SK-N-SH treated with all-trans-retinoic acid at 6 μM for 48 hours (cell line): ENCODE measurements at regions not wholly inside any gene's neighbourhood (a gene's known extent, or its start where the extent isn't known, plus 50 kb on each side); places are given as distances from the start of the nearest gene placed in this dataset.

Experiments used
- ATAC-seq: fragments of 200-7000 bp; cut with Tn5 transposase; 3 replicates; pipeline ENCODE4 v1.9.1; 2020; ENCODE audit warnings: mild to moderate bottlenecking, moderate library complexity
- ARNTL ChIP-seq: fragments of 450-650 bp; formaldehyde crosslinking; IDR thresholded peaks from 2 replicates; pipeline ENCODE4 v1.5.0; 2020; ENCODE audit warnings: low read depth, mild to moderate bottlenecking, moderate library complexity, borderline replicate concordance
- BACH2 ChIP-seq: fragments of 250-450 bp; sonication (Bioruptor Pico); IDR thresholded peaks from 2 replicates; pipeline ENCODE4 v1.9.0; 2021; ENCODE audit warnings: mild to moderate bottlenecking, borderline replicate concordance
- CSDC2 ChIP-seq: fragments of 250-450 bp; sonication (Bioruptor Pico); IDR thresholded peaks from 2 replicates; pipeline ENCODE4 v1.5.0; 2020; ENCODE audit warnings: mild to moderate bottlenecking, moderate library complexity
- ESRRG ChIP-seq: fragments of 250-450 bp; sonication (Bioruptor Pico); IDR thresholded peaks from 2 replicates; pipeline ENCODE4 v1.6.1; 2021; ENCODE audit warnings: mild to moderate bottlenecking
- GLIS3 ChIP-seq: fragments of 250-450 bp; sonication (Bioruptor Pico); IDR thresholded peaks from 2 replicates; pipeline ENCODE4 v1.5.0; 2020; ENCODE audit warnings: mild to moderate bottlenecking, moderate library complexity
- ISL1 ChIP-seq: fragments of 250-450 bp; sonication (Bioruptor Pico); IDR thresholded peaks from 2 replicates; pipeline ENCODE4 v2.1.2; 2022; ENCODE audit warnings: mild to moderate bottlenecking, moderate library complexity
- OSR1 ChIP-seq: fragments of 250-450 bp; sonication (Bioruptor Pico); IDR thresholded peaks from 2 replicates; pipeline ENCODE4 v1.8.0; 2022; ENCODE audit warnings: moderate library complexity, mild to moderate bottlenecking, inconsistent platforms
- PPARA ChIP-seq: fragments of 250-450 bp; sonication (Bioruptor Pico); IDR thresholded peaks from 2 replicates; pipeline ENCODE4 v1.5.0; 2020; ENCODE audit warnings: mild to moderate bottlenecking, borderline replicate concordance
- RARB ChIP-seq: fragments of 250-450 bp; sonication (Bioruptor Pico); IDR thresholded peaks from 2 replicates; pipeline ENCODE4 v1.8.0; 2021; ENCODE audit warnings: mild to moderate bottlenecking, moderate library complexity
- SNAI2 ChIP-seq: fragments of 250-450 bp; sonication (Bioruptor Pico); IDR thresholded peaks from 2 replicates; pipeline ENCODE4 v1.5.0; 2020; ENCODE audit warnings: mild to moderate bottlenecking, moderate library complexity
- TCF4 ChIP-seq: fragments of 250-450 bp; sonication (Bioruptor Pico); IDR thresholded peaks from 2 replicates; pipeline ENCODE4 v1.8.0; 2021; ENCODE audit warnings: mild to moderate bottlenecking, moderate library complexity, borderline replicate concordance
- ZC3H10 ChIP-seq: fragments of 250-450 bp; sonication (Bioruptor Pico); IDR thresholded peaks from 2 replicates; pipeline ENCODE4 v1.5.1; 2021; ENCODE audit warnings: mild to moderate bottlenecking, moderate library complexity
- ZFP3 ChIP-seq: fragments of 250-450 bp; sonication (Bioruptor Pico); IDR thresholded peaks from 2 replicates; pipeline ENCODE4 v1.5.0; 2020; ENCODE audit warnings: mild to moderate bottlenecking, moderate library complexity
- ZFP30 ChIP-seq: fragments of 450-650 bp; formaldehyde crosslinking; IDR thresholded peaks from 2 replicates; pipeline ENCODE4 v1.5.0; 2022; ENCODE audit warnings: mild to moderate bottlenecking, moderate library complexity
- ZNF565 ChIP-seq: fragments of 450-650 bp; formaldehyde crosslinking; conservative IDR thresholded peaks from 2 replicates; pipeline ENCODE4 v1.5.0; 2020; ENCODE audit warnings: low read depth, mild to moderate bottlenecking, moderate library complexity
- ZNF70 ChIP-seq: fragments of 450-650 bp; formaldehyde crosslinking; IDR thresholded peaks from 2 replicates; pipeline ENCODE4 v1.5.0; 2020; ENCODE audit warnings: mild to moderate bottlenecking, moderate library complexity
- ZNF8 ChIP-seq: fragments of 450-650 bp; formaldehyde crosslinking; IDR thresholded peaks from 2 replicates; pipeline ENCODE4 v1.5.0; 2020; ENCODE audit warnings: mild to moderate bottlenecking, moderate library complexity
- TF ChIP-seq, protein P1 (sequence below): fragments of 250-450 bp; sonication (Bioruptor Pico); IDR thresholded peaks from 2 replicates; pipeline ENCODE4 v1.5.1; 2021; ENCODE audit warnings: mild to moderate bottlenecking, moderate library complexity
- TF ChIP-seq, protein P2 (sequence below): fragments of 250-450 bp; sonication (Bioruptor Pico); IDR thresholded peaks from 2 replicates; pipeline ENCODE4 v1.5.1; 2020; ENCODE audit warnings: low read depth, mild to moderate bottlenecking, moderate library complexity
- TF ChIP-seq, protein P3 (sequence below): fragments of 250-450 bp; sonication (Bioruptor Pico); IDR thresholded peaks from 2 replicates; pipeline ENCODE4 v1.5.0; 2020; ENCODE audit warnings: mild to moderate bottlenecking, moderate library complexity
- TF ChIP-seq, protein P4 (sequence below): fragments of 250-450 bp; sonication (Bioruptor Pico); IDR thresholded peaks from 2 replicates; pipeline ENCODE4 v1.8.0; 2021; ENCODE audit warnings: low read depth, mild to moderate bottlenecking, moderate library complexity, borderline replicate concordance
- TF ChIP-seq, protein P5 (sequence below): fragments of 250-450 bp; sonication (Bioruptor Pico); IDR thresholded peaks from 2 replicates; pipeline ENCODE4 v1.8.0; 2020; ENCODE audit warnings: mild to moderate bottlenecking, moderate library complexity, borderline replicate concordance

DNA sequence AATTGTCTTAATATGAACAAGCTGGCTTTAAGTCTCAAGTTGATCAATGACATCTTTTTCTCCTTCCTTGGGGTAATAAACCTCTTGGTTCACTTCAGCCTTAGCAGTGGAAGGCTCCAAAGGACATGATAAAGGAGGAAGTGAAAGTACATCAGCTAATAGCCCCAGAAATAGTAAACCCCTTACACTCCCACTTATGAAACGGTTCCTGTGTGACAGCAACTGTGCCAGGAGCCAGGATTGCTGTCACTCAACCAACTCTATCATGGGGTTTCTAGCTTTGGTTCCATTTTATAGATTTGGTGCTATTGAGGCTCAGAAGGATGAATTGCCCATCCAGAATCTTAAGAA, 216.7 kb downstream of the ABHD5 start:
- TF ChIP-seq ZNF8 (CRISPR knock-in tag) (no peak), ESRRG (CRISPR knock-in tag) (no peak), TCF4 (no peak), ISL1 (CRISPR knock-in tag) (no peak), ARNTL (CRISPR knock-in tag) (no peak), CSDC2 (CRISPR knock-in tag) (no peak), ZNF70 (CRISPR knock-in tag) (no peak), ZFP30 (no peak), BACH2 (no peak), PPARA (CRISPR knock-in tag) (no peak), ZC3H10 (no peak), ZNF565 (CRISPR knock-in tag) (no peak), ZFP3 (CRISPR knock-in tag) (no peak), RARB (CRISPR knock-in tag) (no peak), GLIS3 (CRISPR knock-in tag) (no peak)
- TF ChIP-seq, protein P1, sequence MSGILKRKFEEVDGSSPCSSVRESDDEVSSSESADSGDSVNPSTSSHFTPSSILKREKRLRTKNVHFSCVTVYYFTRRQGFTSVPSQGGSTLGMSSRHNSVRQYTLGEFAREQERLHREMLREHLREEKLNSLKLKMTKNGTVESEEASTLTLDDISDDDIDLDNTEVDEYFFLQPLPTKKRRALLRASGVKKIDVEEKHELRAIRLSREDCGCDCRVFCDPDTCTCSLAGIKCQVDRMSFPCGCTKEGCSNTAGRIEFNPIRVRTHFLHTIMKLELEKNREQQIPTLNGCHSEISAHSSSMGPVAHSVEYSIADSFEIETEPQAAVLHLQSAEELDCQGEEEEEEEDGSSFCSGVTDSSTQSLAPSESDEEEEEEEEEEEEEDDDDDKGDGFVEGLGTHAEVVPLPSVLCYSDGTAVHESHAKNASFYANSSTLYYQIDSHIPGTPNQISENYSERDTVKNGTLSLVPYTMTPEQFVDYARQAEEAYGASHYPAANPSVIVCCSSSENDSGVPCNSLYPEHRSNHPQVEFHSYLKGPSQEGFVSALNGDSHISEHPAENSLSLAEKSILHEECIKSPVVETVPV (CRISPR knock-in tag) = no peak
- TF ChIP-seq, protein P2, sequence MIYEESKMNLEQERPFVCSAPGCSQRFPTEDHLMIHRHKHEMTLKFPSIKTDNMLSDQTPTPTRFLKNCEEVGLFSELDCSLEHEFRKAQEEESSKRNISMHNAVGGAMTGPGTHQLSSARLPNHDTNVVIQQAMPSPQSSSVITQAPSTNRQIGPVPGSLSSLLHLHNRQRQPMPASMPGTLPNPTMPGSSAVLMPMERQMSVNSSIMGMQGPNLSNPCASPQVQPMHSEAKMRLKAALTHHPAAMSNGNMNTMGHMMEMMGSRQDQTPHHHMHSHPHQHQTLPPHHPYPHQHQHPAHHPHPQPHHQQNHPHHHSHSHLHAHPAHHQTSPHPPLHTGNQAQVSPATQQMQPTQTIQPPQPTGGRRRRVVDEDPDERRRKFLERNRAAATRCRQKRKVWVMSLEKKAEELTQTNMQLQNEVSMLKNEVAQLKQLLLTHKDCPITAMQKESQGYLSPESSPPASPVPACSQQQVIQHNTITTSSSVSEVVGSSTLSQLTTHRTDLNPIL (CRISPR knock-in tag) = no peak
- TF ChIP-seq, protein P3, sequence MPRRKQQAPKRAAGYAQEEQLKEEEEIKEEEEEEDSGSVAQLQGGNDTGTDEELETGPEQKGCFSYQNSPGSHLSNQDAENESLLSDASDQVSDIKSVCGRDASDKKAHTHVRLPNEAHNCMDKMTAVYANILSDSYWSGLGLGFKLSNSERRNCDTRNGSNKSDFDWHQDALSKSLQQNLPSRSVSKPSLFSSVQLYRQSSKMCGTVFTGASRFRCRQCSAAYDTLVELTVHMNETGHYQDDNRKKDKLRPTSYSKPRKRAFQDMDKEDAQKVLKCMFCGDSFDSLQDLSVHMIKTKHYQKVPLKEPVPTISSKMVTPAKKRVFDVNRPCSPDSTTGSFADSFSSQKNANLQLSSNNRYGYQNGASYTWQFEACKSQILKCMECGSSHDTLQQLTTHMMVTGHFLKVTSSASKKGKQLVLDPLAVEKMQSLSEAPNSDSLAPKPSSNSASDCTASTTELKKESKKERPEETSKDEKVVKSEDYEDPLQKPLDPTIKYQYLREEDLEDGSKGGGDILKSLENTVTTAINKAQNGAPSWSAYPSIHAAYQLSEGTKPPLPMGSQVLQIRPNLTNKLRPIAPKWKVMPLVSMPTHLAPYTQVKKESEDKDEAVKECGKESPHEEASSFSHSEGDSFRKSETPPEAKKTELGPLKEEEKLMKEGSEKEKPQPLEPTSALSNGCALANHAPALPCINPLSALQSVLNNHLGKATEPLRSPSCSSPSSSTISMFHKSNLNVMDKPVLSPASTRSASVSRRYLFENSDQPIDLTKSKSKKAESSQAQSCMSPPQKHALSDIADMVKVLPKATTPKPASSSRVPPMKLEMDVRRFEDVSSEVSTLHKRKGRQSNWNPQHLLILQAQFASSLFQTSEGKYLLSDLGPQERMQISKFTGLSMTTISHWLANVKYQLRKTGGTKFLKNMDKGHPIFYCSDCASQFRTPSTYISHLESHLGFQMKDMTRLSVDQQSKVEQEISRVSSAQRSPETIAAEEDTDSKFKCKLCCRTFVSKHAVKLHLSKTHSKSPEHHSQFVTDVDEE (CRISPR knock-in tag) = no peak
- no peak for ATAC-seq

DNA sequence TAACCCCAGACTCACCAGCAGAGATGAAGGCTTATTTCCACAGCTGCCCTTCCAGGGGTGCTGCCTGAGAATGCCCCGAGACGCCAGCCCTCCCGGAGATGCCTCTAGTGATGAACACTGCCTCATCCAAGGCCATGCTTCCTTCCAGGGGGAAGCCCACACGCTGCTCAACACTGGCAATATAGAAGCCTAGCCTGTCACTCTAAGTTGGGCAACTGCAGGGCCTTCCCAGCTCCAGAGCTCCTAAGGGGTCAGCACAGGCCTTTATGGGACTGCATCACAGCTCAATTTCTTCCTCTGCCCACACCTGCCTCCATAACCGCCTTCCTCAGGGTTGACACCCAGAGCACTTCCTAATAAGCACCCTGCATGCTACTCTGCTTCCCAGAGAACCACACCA, 217.7 kb downstream of the ABHD5 start:
- TF ChIP-seq TCF4 = no peak
- no peak for TF ChIP-seq ZC3H10
- no peak for TF ChIP-seq RARB (CRISPR knock-in tag)
- TF ChIP-seq SNAI2 (CRISPR knock-in tag) = no peak
- TF ChIP-seq ZNF565 (CRISPR knock-in tag) = no peak
- TF ChIP-seq, protein P4, sequence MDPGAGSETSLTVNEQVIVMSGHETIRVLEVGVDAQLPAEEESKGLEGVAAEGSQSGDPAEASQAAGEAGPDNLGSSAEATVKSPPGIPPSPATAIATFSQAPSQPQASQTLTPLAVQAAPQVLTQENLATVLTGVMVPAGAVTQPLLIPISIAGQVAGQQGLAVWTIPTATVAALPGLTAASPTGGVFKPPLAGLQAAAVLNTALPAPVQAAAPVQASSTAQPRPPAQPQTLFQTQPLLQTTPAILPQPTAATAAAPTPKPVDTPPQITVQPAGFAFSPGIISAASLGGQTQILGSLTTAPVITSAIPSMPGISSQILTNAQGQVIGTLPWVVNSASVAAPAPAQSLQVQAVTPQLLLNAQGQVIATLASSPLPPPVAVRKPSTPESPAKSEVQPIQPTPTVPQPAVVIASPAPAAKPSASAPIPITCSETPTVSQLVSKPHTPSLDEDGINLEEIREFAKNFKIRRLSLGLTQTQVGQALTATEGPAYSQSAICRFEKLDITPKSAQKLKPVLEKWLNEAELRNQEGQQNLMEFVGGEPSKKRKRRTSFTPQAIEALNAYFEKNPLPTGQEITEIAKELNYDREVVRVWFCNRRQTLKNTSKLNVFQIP (CRISPR knock-in tag) = no peak
- no peak for TF ChIP-seq ESRRG (CRISPR knock-in tag)
- no peak for TF ChIP-seq ISL1 (CRISPR knock-in tag)
- no peak for TF ChIP-seq CSDC2 (CRISPR knock-in tag)
- no peak for TF ChIP-seq ZFP30
- TF ChIP-seq, protein P5, sequence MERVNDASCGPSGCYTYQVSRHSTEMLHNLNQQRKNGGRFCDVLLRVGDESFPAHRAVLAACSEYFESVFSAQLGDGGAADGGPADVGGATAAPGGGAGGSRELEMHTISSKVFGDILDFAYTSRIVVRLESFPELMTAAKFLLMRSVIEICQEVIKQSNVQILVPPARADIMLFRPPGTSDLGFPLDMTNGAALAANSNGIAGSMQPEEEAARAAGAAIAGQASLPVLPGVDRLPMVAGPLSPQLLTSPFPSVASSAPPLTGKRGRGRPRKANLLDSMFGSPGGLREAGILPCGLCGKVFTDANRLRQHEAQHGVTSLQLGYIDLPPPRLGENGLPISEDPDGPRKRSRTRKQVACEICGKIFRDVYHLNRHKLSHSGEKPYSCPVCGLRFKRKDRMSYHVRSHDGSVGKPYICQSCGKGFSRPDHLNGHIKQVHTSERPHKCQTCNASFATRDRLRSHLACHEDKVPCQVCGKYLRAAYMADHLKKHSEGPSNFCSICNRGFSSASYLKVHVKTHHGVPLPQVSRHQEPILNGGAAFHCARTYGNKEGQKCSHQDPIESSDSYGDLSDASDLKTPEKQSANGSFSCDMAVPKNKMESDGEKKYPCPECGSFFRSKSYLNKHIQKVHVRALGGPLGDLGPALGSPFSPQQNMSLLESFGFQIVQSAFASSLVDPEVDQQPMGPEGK (CRISPR knock-in tag) = no peak
- no peak for ATAC-seq

DNA sequence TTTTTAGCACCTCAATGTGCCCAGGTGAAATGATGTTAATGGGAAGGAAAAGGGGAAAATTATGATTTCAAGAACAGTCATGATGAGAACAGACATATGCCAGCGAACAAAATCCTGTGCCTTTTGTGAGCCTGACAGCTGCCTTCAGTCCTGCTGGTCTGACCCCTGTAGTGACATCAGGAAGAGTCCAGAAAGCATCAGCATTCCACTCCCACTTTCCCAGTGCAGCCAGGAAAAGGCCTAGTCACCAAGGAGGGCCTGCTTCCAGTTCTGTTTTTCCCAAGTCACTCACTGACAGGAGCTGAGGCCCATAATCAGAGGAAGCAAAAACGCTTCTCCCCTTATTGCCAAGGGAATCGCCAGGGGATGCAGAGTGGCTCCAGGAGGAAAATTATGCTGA, 218.4 kb downstream of the ABHD5 start:
- TF ChIP-seq OSR1 (CRISPR knock-in tag) (no peak), ISL1 (CRISPR knock-in tag) (no peak), PPARA (CRISPR knock-in tag) (no peak), GLIS3 (CRISPR knock-in tag) (no peak)
- TF ChIP-seq, protein P1 (CRISPR knock-in tag) = no peak
- ATAC-seq = no peak
